LoVo (cell line): ENCODE measurements at regions not wholly inside any gene's neighbourhood (a gene's known extent, or its start where the extent isn't known, plus 50 kb on each side); places are given as distances from the start of the nearest gene placed in this dataset.
"Not testable (repeated sequence)": the region's sequence is repeated elsewhere in the genome, so short reads cannot be mapped to it uniquely, and the experiment has no call there.

Experiments used
- DNase-seq: peaks from one replicate; pipeline ENCODE4 v3.0.0-alpha.2; 2016; ENCODE audit warnings: low spot score

GRCh38 chr3:176190755-176191154 is 1006.5 kb downstream of the TBL1XR1 start:
- DNase-seq, result no peak

- DNase-seq, result no peak
Measured at GRCh38 chr3:176183181-176183580, 1014.1 kb downstream of the TBL1XR1 start.

DNA sequence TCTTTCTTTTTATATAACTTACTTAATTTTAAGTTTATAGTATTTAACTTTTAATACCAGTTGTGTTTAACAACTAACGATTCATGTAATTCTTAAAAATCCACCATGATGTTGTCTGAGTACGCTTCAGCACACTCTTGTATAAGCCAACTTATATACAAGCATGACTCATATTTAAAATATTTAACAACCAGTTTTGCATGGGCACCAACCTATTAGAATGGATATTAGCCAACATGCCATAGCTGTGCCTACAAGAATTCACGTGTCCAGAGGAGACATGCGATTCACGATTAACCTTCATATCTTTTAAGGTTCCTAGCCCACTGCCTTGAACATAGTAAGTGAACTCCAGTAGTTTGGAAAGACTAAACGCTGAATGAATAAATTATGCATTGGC is 1023.2 kb downstream of the TBL1XR1 start:
- DNase-seq, result no peak

- DNase-seq, result no peak
Measured at GRCh38 chr3:176172492-176172891, 1024.8 kb downstream of the TBL1XR1 start.

- DNase-seq, result no peak
Measured at GRCh38 chr3:176167272-176167671, 1030.0 kb downstream of the TBL1XR1 start.

- no peak for DNase-seq
Measured at GRCh38 chr3:176160997-176161396, 1036.3 kb downstream of the TBL1XR1 start.

DNA sequence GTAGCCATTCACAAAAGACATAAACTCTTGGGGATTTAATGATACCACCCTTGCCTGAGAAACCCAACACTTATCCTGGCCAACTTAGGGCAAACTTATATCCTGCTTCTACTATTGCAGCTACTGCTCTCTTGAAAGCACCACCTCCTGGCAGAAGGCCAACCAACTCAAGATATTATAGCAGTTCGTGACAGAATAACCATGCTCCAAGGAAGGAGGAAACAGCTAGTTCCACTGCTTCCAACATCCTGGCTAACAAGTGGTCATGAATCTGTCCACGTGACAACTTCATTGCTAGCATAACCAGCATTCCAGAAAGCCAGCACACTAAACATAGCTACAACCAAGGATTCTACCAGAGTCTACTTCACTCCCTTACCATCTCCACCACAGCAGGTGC is 1037.5 kb downstream of the TBL1XR1 start:
- no peak for DNase-seq

DNA sequence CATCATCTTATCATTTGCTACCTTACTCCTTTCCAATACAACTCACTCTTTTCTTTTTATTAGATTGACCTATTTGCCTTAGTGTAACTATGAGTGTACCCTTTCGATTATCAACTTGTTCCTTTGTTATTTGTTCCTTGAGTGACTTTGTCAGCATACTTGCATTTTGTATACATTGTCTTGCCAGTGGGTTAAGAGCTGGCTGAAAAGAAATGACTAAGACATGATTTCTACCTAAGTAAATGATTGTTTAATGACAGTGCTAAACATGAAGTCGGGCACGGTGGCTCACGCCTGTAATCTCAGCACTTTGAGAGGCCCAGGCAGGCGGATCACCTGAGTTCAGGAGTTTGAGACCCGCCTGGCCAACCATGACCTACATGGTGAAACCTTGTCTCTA is 1042.3 kb downstream of the TBL1XR1 start:
- no peak for DNase-seq

- no peak for DNase-seq
Measured at GRCh38 chr3:176149567-176149966, 1047.7 kb downstream of the TBL1XR1 start.

GRCh38 chr3:176147251-176147650 is 1050.0 kb downstream of the TBL1XR1 start:
- no peak for DNase-seq

- DNase-seq, result no peak
Measured at GRCh38 chr3:176141837-176142236, 1055.4 kb downstream of the TBL1XR1 start.

- DNase-seq, result no peak
Measured at GRCh38 chr3:176120507-176120906, 1076.8 kb downstream of the TBL1XR1 start.

DNA sequence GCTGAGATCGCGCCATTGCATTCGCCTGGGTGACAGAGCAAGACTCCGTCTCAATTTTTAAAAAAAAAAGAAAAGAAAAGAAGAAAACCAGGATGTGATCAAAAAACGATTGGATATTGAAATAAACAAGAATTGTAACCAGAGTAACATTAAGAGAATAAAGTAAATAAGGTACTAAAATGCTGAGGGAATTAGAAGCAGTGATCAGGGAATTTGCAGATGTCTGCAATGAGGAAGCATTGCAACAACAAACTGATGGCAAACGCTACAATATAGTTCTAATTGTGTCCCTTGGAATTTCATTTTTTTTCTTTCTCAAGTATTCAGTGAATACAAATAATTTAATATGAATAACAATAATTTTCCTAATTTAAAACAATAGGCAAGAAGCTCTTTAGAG is 1077.5 kb downstream of the TBL1XR1 start:
- DNase-seq, result no peak

GRCh38 chr3:176106380-176106779 is 1090.9 kb downstream of the TBL1XR1 start:
- DNase-seq, result no peak

DNA sequence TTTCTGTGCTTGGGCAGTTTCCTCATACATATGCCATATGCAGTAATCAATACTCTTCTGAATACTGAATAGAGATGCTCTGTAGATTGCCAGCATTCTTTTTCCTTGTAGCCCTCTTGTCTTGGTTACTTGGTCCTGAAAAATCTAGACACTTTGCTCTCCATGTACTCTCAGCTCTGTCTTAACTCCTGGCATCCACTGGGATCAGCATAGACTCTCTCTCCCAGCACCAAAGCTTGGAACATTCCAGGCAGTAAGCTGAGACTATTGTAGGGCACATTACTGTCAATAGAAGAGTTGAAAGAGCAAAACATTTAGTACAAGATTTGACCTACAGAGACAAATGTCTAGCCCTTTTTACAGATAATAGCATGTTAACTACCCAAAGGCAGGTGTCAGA is 1100.3 kb downstream of the TBL1XR1 start:
- DNase-seq, result no peak

GRCh38 chr3:176093892-176094291 is 1103.4 kb downstream of the TBL1XR1 start:
- DNase-seq, result not testable (repeated sequence)

DNA sequence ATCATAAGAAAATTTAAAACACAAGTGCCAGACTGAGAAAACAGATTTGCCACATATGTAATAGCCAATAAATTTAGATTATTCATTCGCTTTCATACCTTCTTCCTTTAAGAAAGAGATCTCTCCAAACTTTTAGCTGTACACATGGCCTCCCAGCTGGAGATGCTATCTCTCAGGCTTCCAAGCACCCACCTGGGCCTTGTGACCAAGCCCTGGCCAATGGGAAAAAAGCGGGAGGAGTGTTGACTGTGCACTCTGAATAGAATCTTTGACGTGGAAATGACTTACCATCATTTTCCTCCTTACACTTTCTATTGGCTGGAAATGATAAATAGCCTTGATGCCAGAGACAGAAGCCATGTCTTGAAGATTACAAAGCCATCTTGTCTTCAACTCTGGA is 1106.6 kb downstream of the TBL1XR1 start:
- no peak for DNase-seq

- DNase-seq, result no peak
Measured at GRCh38 chr3:176088962-176089383, 1108.3 kb downstream of the TBL1XR1 start.

- DNase-seq, result no peak
Measured at GRCh38 chr3:176087066-176087697, 1110.1 kb downstream of the TBL1XR1 start.

DNA sequence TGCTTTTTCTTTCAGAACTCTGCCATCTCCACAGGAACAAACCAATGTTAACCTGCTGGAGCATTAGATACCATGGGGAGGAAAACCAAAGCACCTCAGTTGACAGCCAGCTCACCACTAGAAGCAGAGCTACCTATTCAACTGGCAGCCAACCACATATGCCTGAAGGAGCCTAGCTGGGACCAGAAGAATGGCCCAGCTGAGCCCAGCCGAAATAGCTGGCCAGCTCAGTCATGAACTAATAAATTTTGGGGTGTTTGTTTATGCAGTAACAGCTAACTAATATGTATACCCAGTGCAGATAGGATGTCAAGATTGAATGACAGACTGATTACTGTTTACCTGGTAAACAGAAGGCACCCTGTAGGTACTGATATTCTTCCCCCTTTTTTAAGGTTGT is 1117.5 kb downstream of the TBL1XR1 start:
- no peak for DNase-seq

- no peak for DNase-seq
Measured at GRCh38 chr3:176078906-176079305, 1118.4 kb downstream of the TBL1XR1 start.

- DNase-seq, result no peak
Measured at GRCh38 chr3:176075491-176075890, 1121.8 kb downstream of the TBL1XR1 start.

DNA sequence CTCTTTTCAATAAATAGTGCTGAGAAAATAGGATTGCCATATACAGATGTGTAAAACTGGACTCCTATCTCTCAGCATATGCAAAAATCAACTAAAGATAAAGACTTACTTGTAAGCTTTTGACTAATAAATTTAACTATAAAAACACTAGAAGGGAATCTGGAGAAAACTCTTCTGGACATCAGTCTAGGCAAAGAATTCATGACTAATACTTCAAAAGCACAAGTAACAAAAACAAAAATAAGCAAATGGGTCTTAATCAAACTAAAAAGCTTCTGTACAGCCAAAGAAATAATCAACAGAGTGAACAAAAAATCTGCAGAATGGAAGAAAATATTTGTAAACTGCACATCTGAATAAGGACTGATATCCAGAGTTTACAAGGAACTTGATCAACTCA is 1122.2 kb downstream of the TBL1XR1 start:
- DNase-seq, result no peak

GRCh38 chr3:176074096-176074495 is 1123.2 kb downstream of the TBL1XR1 start:
- DNase-seq, result no peak

DNA sequence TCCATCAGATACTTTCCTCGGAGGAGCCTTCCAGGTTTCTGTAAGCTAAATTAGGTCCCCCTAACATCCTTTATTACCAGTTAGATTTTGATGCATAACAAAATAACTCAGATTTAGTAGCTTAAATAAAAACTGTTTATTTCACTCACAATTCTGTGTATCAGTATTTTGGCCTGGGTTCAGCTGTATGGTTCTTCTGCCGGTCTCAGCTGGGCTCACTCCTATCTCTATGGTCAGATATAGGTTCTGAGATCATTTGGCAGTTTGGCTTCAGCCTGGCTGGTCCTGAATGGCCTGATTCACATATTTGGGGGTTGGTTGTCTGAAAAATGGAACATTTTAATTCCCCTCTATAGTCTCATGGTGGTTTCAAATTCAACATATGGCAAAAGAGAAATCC is 1125.3 kb downstream of the TBL1XR1 start:
- DNase-seq, result no peak
